Upper lobe of left lung (tissue), 4 donors: ENCODE measurements at regions not wholly inside any gene's neighbourhood (a gene's known extent, or its start where the extent isn't known, plus 50 kb on each side); places are given as distances from the start of the nearest gene placed in this dataset.

ENCODE experiments used
- EP300 ChIP-seq, 4 donors: sonication (generic); formaldehyde crosslinking; IDR thresholded peaks; one replicate each; pipeline ENCODE4 v1.5.1; 2017; ENCODE audit warnings: antibody characterized with exemption in 4 of 4, control low read depth in 2 of 4
- POLR2A ChIP-seq, 4 donors: fragments of 450-650 bp; IDR thresholded peaks; one replicate each; pipeline ENCODE4 v1.5.1; 2016 to 2017; ENCODE audit warnings: antibody characterized with exemption in 4 of 4, mild to moderate bottlenecking in 2 of 4
- POLR2AphosphoS5 ChIP-seq, 2 donors: sonication (generic); formaldehyde crosslinking; IDR thresholded peaks; one replicate each; pipeline ENCODE4 v1.5.1; 2017; ENCODE audit warnings: antibody characterized with exemption in 2 of 2
- TF ChIP-seq, protein P1 (sequence below), 6 experiments: fragments of 450-650 bp in 4 of 6; fragments of 200-600 bp in 2 of 6; sonication (generic) in 2 of 6; IDR thresholded peaks; one replicate each; pipeline ENCODE4 v1.5.1; 2016 to 2019; ENCODE audit warnings: antibody characterized with exemption in 6 of 6

DNA sequence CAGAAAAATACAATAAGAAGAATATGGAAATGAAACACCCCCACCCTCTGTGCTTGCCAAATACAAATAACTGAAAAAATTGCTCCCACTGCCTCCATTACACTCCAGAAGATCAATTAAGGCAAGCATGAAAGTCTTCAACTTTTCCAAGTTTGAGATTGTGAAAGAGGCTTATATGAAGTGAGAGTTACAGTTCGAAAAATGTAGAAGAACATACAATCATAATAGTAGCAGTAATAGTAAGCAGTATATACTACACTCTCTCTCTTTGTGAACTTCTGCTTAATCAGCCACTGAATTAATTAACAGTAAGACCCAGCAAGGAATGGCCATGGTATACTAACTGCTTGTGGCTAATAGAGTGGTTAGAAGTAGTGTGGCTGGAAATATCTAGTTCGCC lies 923.2 kb downstream of the RPA4 start:
- TF ChIP-seq, protein P1, sequence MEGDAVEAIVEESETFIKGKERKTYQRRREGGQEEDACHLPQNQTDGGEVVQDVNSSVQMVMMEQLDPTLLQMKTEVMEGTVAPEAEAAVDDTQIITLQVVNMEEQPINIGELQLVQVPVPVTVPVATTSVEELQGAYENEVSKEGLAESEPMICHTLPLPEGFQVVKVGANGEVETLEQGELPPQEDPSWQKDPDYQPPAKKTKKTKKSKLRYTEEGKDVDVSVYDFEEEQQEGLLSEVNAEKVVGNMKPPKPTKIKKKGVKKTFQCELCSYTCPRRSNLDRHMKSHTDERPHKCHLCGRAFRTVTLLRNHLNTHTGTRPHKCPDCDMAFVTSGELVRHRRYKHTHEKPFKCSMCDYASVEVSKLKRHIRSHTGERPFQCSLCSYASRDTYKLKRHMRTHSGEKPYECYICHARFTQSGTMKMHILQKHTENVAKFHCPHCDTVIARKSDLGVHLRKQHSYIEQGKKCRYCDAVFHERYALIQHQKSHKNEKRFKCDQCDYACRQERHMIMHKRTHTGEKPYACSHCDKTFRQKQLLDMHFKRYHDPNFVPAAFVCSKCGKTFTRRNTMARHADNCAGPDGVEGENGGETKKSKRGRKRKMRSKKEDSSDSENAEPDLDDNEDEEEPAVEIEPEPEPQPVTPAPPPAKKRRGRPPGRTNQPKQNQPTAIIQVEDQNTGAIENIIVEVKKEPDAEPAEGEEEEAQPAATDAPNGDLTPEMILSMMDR (IDR thresholded peaks at IDR 0.05) = no peak
- TF ChIP-seq POLR2AphosphoS5 (IDR thresholded peaks at IDR 0.05) (no peak), EP300 (IDR thresholded peaks at IDR 0.05) (no peak), POLR2A (IDR thresholded peaks at IDR 0.05) (no peak)
